OCI-LY7 (cell line): ENCODE measurements at regions not wholly inside any gene's neighbourhood (a gene's known extent, or its start where the extent isn't known, plus 50 kb on each side); places are given as distances from the start of the nearest gene placed in this dataset.

ENCODE experiments used
- BruUV-seq: library from RNA; stranded (reverse); fragments of 400-500 nt; replicated peaks from 2 replicates; lab custom pipeline; 2021; lab: Mats Ljungman, UMichigan
- CTCF ChIA-PET: fragments of 300-600 bp; sonication (Branson Sonifier 250); formaldehyde crosslinking; loops from one replicate; lab custom pipeline; 2022; ENCODE audit warnings: antibody characterized with exemption; ENCODE audit not compliant: unreplicated experiment; lab: Charles Lee
- POLR2A ChIA-PET: fragments of 300-600 bp; sonication (Branson Sonifier 250); formaldehyde crosslinking; loops from one replicate; lab custom pipeline; 2022; ENCODE audit warnings: antibody characterized with exemption; lab: Charles Lee
- DNase-seq: peaks from one replicate; pipeline ENCODE4 v3.0.0-alpha.2; 2015; ENCODE audit warnings: low spot score
- H2AFZ ChIP-seq: fragments of 200-600 bp; sonication (generic), shearing (Covaris generic); 2 replicates; pipeline ENCODE4 v1.6.1; 2014; ENCODE audit warnings: mild to moderate bottlenecking, antibody characterized with exemption, low read length, moderate library complexity
- H3K27ac ChIP-seq: fragments of 200-600 bp; sonication (generic); 2 replicates; pipeline ENCODE4 v1.5.1; 2014; ENCODE audit warnings: mixed run types, low read depth, mild to moderate bottlenecking, moderate library complexity, low read length, inconsistent platforms; ENCODE audit not compliant: poor library complexity, severe bottlenecking
- H3K36me3 ChIP-seq: fragments of 200-600 bp; sonication (generic); 2 replicates; pipeline ENCODE4 v1.6.1; 2014; ENCODE audit warnings: mild to moderate bottlenecking, antibody characterized with exemption, low read length, moderate library complexity, mixed read lengths; ENCODE audit not compliant: insufficient read depth
- H3K4me1 ChIP-seq: fragments of 200-600 bp; sonication (generic); 2 replicates; pipeline ENCODE4 v1.5.1; 2014; ENCODE audit warnings: mild to moderate bottlenecking, low read length; ENCODE audit not compliant: insufficient read depth, poor library complexity, severe bottlenecking
- H3K4me2 ChIP-seq: fragments of 200-600 bp; sonication (generic); 2 replicates; pipeline ENCODE4 v1.6.1; 2014; ENCODE audit warnings: mild to moderate bottlenecking, low read length
- H3K4me3 ChIP-seq: fragments of 200-600 bp; sonication (generic); 2 replicates; pipeline ENCODE4 v1.5.1; 2014; ENCODE audit warnings: mild to moderate bottlenecking, low read depth, low read length; ENCODE audit not compliant: poor library complexity, severe bottlenecking
- H3K79me2 ChIP-seq: fragments of 200-600 bp; sonication (generic); 2 replicates; pipeline ENCODE4 v1.6.1; 2016; ENCODE audit warnings: low read depth, mild to moderate bottlenecking, low read length, moderate library complexity, mixed read lengths; ENCODE audit not compliant: insufficient read depth
- H3K9me2 ChIP-seq: fragments of 200-600 bp; sonication (generic); 2 replicates; pipeline ENCODE4 v1.6.1; 2016; ENCODE audit warnings: mild to moderate bottlenecking, low read length, mixed read lengths; ENCODE audit not compliant: insufficient read depth
- H3K9me3 ChIP-seq: fragments of 200-600 bp; sonication (generic); 2 replicates; pipeline ENCODE4 v1.6.1; 2014; ENCODE audit warnings: mild to moderate bottlenecking, mixed run types, low read length, mixed read lengths
- H4K20me1 ChIP-seq: fragments of 200-600 bp; sonication (generic); 2 replicates; pipeline ENCODE4 v1.6.1; 2014; ENCODE audit warnings: mild to moderate bottlenecking, antibody characterized with exemption, low read length, moderate library complexity, mixed read lengths; ENCODE audit not compliant: insufficient read depth
- EZH2phosphoT487 ChIP-seq: fragments of 200-600 bp; sonication (generic); IDR thresholded peaks from 2 replicates; pipeline ENCODE4 v1.6.1; 2018; ENCODE audit warnings: low read depth, borderline replicate concordance, mild to moderate bottlenecking, mixed run types, antibody characterized with exemption, low read length, moderate library complexity, mixed read lengths
- intact Hi-C: fragments of 100-400 bp; cut with micrococcal nuclease; formaldehyde crosslinking; loops from one replicate; pipeline ENCODE4 v1.10.0; 2022; ENCODE audit not compliant: unreplicated experiment
- TF ChIP-seq, protein P1 (sequence below): fragments of 200-600 bp; sonication (generic); conservative IDR thresholded peaks from 2 replicates; pipeline ENCODE4 v1.5.1; 2014; ENCODE audit warnings: mild to moderate bottlenecking, antibody characterized with exemption, low read length, moderate library complexity, mixed read lengths

DNA sequence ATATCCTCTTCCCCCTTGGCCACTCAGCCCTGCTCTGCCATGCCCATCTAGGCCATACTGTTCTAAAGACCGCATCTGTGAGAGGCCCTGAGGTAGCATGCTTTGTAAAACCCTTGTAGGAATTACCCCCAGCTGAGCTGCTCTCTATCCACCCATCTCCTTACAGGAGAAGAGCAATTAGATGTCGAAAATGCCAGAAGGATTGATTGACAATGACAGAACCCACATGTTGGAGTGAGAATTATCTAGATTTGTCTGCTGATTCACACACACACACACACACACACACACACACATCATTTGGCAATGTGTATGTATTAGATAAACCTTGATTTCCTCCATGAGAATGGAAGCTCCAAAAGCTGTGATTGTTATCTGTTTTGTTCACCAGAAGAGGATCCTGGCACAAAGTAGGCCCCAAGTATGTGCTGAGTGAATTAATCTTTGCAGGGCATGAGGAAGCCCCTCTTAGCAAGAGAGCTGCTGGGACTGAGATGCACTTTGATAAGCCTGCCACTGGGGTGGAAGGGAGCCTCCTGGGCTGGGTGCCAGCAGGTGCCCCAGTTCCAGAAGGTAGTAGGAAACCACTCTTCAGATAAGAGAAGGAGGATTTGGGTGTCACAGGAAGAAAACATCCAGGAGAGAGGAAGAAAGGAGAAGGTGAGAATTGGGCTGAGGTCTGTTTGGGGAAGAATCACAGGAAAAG lies 187.5 kb upstream of the ADO start:
- no peaks in the 10 kb centered on the region for H4K20me1 ChIP-seq
- no peak overlapping the region for H3K4me3 ChIP-seq
- H3K4me1 ChIP-seq: peaks cover 46% of the 10 kb centered on the region
- BruUV-seq: no TSS peak
- peak; percentile 57 for DNase-seq
- ChIA-PET POLR2A (interaction anchor here (0.6 to 2.3 kb wide), 7 partner anchors 8 to 540 kb away, joined by 3 to 8 read pairs (median 4); no protein-coding TSS in a partner anchor), CTCF (interaction anchor here (0.6 kb wide), 1 partner anchor 111 kb away, joined by 4 read pairs; no protein-coding TSS in a partner anchor)
- H3K79me2 ChIP-seq: no peaks in the 10 kb centered on the region
- H2AFZ ChIP-seq: no peak overlapping the region
- intact Hi-C loops: no loop called here
- no peaks in the 10 kb centered on the region for H3K9me3 ChIP-seq
- H3K27ac ChIP-seq: no peak overlapping the region
- TF ChIP-seq, protein P1, sequence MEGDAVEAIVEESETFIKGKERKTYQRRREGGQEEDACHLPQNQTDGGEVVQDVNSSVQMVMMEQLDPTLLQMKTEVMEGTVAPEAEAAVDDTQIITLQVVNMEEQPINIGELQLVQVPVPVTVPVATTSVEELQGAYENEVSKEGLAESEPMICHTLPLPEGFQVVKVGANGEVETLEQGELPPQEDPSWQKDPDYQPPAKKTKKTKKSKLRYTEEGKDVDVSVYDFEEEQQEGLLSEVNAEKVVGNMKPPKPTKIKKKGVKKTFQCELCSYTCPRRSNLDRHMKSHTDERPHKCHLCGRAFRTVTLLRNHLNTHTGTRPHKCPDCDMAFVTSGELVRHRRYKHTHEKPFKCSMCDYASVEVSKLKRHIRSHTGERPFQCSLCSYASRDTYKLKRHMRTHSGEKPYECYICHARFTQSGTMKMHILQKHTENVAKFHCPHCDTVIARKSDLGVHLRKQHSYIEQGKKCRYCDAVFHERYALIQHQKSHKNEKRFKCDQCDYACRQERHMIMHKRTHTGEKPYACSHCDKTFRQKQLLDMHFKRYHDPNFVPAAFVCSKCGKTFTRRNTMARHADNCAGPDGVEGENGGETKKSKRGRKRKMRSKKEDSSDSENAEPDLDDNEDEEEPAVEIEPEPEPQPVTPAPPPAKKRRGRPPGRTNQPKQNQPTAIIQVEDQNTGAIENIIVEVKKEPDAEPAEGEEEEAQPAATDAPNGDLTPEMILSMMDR: peak; percentile 51
- TF ChIP-seq EZH2phosphoT487: no peak
- H3K36me3 ChIP-seq: no peaks in the 10 kb centered on the region
- H3K9me2 ChIP-seq: no peaks in the 10 kb centered on the region
- no peak overlapping the region for H3K4me2 ChIP-seq

DNA sequence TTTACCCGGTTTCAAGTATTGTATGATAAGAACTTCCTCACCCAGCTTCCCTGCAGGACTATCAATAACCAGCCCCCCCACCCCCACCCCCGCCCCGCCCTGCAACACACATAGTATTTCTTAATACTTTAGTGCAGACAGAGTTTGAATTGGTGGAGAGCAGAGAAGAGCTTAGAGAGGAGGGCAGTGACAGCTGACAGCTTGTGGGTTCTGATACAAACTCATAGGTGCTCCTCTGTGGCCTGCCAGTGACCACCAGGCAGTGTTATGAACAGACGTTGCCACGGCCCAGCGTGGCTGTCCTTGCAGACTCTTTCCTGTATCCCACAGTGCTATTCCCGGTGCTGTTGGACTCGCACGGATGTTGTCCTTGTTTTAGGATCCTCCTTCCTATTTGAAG lies 186.9 kb upstream of the ADO start:
- Histone ChIP-seq H3K9me3 (no peaks in the 10 kb centered on the region), H3K27ac (no peak overlapping the region), H3K9me2 (no peaks in the 10 kb centered on the region), H3K4me2 (no peak overlapping the region), H3K36me3 (no peaks in the 10 kb centered on the region), H4K20me1 (no peaks in the 10 kb centered on the region), H2AFZ (no peak overlapping the region), H3K79me2 (no peaks in the 10 kb centered on the region), H3K4me3 (no peak overlapping the region), H3K4me1 (peaks cover 46% of the 10 kb centered on the region)
- BruUV-seq: no TSS peak
- POLR2A ChIA-PET: interaction anchor here (0.6 to 2.4 kb wide), 6 partner anchors 10 to 539 kb away, joined by 3 to 12 read pairs (median 4); partner anchors contain the start of gene EGR2
- CTCF ChIA-PET: interaction anchor here (0.6 kb wide), 1 partner anchor 110 kb away, joined by 4 read pairs; no protein-coding TSS in a partner anchor
- DNase-seq: no peak
- intact Hi-C loops: no loop called here
- no peak for TF ChIP-seq EZH2phosphoT487
- TF ChIP-seq, protein P1: no peak

DNA sequence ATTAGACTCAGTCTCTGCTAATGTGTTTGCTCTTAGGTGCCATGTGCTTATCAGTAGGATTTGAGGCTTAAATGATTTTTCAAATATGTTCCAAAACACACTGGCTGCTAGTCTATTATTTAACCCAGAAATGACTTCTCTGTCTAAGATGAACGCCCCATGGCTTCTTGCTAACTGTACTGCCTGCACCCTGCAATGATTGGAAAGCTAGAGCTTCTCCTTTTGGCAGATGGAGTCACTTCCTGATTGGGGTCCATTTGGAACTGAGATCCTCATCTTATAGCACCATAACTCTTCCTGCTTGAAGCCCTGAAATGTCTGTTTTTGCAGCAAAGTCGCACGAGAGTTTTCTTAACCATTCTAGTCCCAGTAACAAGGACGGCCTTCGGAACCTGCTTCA lies 186.5 kb upstream of the ADO start:
- Histone ChIP-seq H3K4me3 (no peak overlapping the region), H3K27ac (no peak overlapping the region), H3K4me1 (peaks cover 46% of the 10 kb centered on the region), H3K9me3 (no peaks in the 10 kb centered on the region), H3K9me2 (no peaks in the 10 kb centered on the region), H3K36me3 (no peaks in the 10 kb centered on the region), H2AFZ (peak overlapping the region; percentile 79; the same call in 1 of the 2 replicates), H4K20me1 (no peaks in the 10 kb centered on the region), H3K79me2 (no peaks in the 10 kb centered on the region), H3K4me2 (peak overlapping the region; percentile 25; the same call in 1 of the 2 replicates)
- DNase-seq: no peak
- intact Hi-C loops: no loop called here
- no peak for TF ChIP-seq EZH2phosphoT487
- ChIA-PET CTCF (no interaction called here), POLR2A (interaction anchor here (0.6 to 2.4 kb wide), 4 partner anchors 10 to 539 kb away, joined by 3 to 12 read pairs (median 4); partner anchors contain the start of gene EGR2)
- BruUV-seq: no TSS peak
